NCI-H2081 (cell line): ENCODE measurements at regions not wholly inside any gene's neighbourhood (a gene's known extent, or its start where the extent isn't known, plus 50 kb on each side); places are given as distances from the start of the nearest gene placed in this dataset.

ENCODE experiments used
- DNase-seq, 2 experiments: peaks; one replicate each; lab custom pipeline; 2025; lab: John Stamatoyannopoulos, UW

DNA sequence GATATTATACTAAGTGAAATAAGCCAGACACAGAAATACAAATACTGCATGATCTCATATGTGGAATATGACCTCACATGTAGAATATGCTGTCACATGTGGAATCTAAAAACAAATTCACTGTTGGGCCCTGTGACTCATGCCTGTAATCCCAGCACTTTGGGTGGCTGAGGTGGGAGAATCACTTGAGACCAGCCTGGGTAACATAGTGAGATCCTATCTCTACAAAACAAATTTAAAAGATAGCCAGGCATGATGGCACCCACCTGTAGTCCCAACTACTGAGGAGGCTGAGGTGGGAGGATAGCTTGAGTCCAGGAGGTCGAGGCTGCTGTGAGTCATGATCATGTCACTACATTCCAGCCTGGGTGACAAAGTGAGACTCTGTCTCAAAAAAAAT, 160.3 kb downstream of the PTEN start:
- DNase-seq = no peak

DNA sequence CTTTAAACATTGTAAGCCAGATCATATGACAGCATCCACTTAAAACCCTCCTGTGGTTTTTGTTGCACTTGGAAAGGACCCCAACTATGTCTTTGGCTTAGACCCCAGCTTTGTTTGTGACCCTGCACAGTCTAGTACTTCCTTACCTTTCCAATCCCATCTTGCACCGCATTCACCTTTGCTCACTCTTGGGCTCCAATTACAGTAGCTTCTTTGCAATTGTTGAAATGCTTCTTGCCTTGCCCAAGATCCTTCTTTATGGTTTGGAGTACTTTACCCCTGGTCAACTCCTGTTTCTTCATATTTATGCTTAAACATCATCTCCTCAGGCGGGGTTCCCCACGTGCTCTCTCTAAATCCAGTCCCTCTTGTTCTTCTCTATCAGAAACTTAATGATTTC, 162.6 kb downstream of the PTEN start:
- no peak for DNase-seq

DNA sequence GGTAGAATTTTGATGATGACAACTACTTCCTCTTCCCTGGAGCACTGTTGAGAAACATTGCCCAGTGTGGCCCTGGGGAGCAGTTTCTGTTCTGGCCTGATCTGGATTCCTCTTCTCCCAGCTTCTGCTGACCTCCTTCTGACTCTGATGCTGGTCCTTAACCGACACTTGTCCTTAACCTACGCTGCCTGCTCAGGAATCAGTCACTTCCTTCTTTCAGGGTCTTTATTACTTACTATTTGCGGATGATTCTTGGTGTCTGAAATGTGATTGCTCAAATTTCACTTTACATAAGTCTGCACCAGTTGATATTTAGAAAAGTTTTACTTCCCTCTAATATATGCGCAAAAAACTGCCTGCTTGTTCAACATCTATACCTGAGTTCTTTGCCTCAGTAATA, 164.1 kb downstream of the PTEN start:
- DNase-seq = no peak

DNA sequence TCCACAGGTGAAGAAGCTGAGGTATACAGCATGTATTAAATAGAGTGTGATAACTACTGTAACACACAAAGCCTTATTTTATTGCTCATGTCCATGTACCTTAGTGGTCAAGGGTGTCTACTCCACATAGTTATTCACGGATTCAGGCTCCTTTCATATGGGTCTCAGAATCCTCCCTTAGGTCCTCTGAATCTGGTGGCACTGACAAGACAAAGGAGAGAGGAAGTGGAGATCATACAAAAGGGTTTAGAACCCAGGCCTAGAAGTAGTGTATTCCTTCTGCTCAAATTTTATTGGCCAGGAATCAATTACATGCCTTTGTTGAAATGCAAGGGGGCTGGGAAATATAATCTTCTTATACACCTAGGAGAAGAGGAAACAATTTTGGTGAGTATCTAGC, 164.6 kb downstream of the PTEN start:
- DNase-seq = no peak

DNA sequence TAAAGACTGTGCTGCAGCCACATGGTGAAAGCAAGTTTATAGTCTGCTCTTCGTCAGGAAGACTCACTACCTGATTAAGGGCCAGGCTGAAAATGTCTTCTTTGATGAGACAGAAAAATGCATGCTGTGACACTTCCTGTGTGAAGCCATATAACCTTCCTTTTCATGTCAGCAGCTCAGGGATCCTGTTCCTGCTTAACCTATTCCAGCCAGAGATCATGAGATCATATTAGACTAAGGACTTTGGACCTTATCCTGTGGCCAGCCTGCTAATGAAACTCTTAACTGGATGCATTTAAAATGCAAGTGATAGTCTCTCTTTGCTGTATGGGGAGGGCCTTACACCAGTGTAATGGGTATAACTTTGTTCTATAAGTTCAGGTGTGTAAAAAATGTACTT, 165.2 kb downstream of the PTEN start:
- no peak for DNase-seq

DNA sequence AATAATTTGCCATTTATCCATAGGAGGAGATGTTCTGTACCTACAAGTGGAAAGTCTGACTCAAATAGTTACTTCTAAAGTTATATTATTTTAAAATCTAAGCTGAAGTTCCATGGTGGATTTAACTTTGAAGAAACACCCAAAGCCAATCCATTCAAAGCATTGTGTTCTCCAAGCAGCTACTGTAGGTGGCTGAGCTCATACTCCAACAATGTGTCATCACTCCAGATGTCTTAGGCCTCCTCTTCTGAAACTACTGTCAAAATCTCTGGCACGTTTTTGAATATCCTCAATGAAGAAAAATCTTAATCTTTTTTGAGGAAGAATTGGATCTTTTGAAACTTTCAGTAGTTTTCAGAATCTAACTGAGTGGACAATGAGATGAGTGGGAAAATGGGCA, 169.1 kb downstream of the PTEN start:
- DNase-seq = no peak

DNA sequence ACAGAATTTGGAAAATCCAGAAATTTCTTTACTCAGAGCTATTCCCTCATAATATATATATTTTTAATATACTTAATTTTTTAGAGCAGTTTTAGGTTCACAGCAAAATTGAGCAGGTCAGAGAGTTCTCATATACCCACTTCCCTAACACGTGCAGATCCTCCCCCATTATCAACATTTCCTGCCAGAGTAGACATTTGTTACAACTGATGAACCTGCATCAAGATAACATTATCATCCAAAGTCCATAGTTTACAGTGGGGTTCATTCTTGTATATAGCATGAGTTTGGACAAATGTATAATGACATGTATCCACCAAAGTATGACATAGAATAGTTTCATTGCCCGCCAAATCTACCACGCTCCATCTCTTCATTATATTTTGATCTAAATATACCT, 170.0 kb downstream of the PTEN start:
- no peak for DNase-seq

DNA sequence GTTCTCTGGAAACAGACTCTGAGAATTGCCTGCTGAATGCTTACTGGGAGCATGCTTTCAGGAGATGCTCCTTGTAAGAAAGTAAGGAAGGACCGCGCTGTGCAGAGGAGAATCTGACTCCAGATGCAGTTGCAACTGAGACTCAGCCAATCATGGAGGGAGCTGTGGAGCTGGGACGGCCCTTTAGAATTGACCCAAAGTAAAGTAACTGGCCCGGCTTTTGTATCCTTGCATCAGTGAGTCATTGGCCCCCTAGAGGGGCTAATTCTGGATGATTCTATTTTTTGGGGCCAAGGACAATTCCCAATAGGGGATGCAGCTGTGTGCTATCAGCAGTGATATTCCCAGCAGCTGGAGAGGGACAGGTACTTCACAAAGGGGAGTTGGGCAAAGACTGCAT, 170.4 kb downstream of the PTEN start:
- DNase-seq = no peak

DNA sequence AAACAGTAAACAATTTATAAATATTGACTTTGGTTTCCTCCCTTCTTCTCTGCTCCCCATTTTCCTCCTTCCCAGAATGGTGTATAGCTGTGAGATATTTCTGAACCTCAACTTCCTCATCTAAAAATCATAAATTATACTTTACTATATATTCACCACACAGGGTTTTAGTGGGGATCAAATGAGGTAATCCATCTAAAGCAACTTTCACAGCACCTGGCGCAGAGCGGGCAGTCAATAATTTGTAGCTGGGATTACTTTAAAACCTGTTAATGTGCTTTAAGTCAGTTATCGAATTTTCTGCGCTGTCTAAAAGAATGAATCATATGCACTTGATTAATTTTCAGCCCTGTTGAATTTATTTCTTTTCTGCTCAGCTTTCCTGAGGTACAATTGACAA, 172.7 kb downstream of the PTEN start:
- DNase-seq = no peak

DNA sequence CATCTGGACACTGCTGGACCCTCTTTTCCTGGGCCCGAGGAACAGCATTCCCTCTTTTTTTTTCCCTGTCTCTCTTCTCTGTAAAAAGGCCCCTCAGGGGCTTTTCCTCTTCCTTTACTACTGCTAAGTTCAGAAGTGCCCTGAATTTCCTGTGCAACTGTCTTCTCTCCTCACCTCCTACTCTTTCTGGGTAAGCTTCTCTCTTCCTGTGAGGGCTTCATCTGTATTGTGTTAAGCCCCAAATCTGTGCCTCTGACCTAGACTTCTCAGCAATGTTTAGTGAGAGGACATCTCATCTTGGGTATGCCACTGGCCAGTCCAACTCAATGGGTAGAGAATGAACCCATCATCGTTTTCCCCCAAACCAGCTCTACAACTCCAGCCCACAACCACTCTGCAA, 174.2 kb downstream of the PTEN start:
- no peak for DNase-seq

DNA sequence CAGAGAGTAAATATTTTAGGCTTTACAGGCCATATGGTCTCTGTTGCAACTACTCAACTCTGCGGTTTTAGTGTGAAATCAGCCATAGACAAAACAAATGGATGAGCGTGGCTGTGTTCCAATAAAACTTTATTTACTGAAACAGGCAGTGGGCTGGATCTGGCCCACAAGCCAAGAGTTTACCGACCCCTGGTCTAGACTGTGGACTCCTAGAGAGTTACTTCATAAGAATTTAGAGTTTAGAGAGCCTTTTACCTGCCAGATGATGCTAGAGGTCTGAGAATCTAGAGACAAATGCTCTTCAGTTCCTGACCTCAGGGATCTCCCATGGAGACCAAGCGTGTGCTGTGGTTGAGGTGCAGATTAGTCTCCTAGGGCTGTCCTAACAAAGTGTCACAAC, 174.8 kb downstream of the PTEN start:
- DNase-seq = no peak

DNA sequence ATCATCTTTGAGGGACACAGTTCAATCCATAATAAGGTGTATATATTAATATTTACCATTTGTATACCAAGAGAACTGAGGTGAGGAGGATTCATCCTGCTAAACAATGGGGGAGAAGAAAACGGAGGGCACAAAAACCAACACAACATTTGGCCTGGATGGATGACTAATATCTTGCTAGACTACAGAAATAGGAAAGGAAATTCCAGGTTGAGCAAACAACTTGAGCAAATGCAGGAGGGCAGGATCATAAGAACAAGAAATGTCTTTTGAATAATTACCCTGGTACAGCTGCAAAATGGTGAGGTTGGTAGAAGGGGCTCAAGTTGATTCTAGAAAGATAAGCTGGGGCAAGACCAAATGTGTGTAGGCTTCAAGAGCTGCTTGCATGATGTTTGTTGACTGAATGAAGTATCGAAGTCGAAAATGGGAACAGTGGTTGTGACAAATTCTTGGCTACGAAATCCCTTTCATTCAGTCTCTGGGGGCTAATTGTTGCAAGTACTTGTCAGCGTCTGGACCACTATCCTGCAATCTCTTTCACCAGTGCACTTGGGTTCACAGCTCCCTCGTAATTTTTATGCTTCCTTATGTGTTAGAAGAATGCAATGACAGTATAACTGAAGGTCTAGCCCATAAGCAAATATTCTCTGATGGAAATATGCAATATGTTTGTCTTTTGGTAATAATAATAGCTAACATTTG, 176.2 kb downstream of the PTEN start:
- DNase-seq = no peak

DNA sequence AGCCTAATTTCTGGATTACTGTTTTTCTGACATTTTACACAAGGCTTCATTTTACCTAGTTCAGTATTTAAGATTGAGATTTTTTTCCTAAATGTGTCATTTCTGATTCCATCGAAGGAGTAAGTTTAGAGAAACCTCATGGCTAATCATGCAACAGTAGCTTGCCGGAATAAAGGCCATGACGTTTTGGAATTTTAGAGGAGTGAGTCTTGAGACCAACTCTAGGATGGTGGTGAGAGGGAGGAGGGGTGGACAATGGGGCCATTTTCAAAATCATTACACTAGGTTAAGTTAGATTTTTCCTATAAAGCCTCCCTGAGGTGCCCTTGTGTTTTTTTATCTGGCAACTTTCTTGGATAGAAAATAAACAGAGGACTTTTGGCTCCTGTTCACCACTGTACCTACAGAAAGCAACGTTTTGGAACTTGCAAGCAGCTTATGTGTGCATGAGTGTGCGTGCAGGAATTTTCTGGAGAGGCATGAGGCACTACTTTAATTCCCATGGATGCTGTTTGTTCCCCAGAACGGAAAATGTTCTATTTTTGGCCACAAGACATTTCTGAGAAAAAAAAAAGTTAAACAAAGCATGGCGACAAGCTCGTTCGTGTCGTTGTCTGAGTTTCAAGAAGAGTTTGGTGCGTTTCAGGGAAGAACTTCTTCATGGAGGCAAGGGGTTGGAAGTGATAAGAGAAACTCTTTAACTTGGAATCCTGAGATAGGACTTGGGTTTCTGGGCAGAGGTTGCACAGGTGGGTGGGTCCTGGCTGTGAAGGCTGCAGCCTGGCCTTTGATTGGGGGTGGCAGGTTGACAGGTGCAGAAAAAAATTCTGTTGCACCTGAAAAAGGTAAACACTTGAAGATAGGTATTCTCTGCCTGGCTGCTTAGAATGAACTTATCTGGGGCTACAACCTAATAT, 178.1 kb downstream of the PTEN start:
- no peak for DNase-seq

DNA sequence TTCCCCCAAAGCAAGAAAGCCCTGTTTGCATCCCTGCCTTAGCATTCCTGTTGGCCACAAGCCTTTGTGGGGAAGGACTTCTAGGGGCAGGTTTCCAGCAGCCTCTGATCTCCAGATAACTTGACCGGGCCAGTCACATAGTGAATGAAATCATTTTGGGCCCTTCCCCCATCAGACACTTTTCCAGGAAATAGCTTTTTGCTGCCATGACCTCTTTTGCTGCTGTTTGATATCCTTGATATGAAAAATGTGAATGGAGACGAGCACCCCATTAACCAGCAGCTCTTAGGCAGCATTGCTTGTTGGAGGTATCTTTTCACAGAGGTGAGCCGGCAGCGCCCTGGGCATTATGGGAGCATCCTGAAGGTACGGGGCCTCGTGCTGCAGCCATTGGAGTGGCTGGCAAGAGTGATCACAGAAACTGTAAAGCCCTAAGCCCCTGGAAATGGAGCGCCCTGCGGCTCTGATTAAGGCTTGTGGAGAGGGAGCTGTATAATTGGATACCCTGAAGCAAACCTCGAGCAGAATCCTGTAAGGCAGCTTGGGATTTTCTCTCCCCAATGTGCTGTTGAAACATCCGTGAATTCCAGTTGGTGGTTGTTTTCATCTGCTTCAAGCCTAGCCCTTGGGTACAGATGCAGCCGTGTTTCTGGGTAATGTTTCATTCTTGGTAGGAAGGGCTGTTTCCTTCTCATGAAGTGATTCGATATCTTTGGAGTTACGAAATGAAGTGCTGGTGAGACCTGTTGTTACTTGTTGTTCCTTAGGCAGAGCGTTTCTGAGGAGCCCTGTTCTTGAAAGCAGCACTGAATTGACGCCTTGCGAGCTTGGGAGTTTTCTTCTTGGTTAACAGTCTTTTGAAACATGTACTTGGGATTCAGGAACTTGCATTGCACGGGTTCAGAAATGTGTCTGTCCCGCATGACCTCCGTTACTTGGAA, 179.0 kb downstream of the PTEN start:
- DNase-seq = no peak

DNA sequence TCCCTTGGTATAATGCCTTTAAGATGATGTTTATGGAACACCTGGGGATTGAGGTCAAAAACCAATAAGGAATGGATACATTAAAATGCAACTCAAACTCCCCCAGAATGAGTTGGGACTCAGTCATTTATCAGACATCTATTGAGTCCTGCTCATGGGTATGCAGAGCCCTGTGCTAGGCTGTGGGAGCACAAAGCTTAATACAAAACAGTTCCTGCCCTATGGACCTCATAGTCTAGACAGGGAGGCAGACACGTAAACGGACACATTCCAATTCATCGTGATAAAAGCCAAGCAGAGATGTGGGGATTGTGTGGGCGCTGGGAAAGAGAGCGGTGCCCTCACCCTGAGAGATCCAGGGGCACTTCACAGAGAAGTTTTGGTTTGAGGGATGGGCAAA, 181.7 kb downstream of the PTEN start:
- DNase-seq = no peak

DNA sequence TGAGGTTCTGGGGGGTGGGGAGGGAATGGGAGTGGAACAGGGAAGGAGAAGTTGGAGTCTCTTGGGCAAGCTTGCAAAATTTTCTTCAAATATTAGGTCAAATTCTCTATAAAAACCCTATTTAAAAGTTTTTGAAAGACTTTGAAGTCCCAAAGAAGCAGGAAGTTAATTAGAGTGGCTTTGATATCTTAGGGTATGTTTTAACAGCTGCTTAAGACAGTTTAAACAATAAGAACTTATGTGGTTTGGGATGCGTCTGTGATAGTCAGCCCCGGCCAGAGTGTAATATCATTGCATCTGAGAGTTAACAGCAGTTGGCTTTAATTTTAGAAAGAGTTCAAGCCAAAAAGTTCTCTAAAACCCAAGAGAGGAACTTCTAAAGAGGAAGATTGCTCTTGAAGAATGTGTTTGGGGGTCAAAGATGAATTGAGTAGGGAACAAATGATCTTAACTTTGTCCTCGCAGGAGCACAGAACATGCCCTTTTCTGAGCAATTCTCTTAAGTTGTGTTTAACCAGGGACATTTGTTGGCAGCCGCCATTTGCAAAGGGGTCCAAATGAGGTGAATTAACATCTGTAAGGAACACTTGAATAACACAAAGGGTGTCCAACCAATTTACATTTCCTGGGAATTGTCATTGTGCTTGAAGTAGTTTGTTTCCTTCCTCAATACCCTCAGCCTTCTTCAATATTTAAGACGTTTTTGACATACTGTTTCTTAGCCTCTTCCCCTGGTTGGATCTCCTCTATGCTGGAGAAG, 182.4 kb downstream of the PTEN start:
- DNase-seq = no peak

DNA sequence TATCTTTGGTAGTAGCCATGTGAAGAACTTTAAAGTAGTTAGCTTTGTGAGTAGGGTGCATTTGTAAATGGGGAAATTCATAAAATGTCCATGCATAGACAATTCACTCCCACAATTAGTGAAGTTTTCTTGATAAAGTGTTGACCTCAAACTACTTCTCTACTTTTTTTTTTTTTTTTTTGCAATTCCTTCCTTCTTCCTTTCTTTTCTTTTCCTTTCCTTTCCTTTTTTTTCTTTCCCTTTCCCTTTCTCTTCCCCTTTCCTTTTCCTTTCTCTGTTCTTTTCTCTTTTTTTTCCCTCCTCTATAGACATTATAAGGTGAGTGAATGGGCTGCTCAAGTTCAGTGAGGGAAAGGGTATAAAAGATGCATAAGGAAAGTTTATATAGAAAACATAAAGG, 184.2 kb downstream of the PTEN start:
- DNase-seq = no peak

DNA sequence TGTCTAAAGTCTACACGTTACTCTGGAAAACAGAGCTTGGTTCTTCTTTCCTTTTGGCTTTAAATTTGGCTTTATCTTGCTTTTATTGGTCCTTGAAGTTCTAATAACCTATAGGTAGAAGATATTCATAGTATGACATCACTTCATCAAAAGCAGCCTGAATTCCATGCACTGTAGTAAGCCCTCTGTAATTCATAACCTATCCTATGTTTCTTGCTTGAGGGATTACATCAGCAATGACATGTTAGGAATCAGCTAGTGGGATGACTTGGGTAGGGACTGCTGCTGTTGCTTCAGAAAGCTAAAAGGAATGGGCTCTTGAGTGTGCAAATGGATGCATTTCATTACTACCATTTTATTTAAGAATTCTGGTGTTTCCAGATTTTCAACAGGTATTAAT, 184.9 kb downstream of the PTEN start:
- no peak for DNase-seq

DNA sequence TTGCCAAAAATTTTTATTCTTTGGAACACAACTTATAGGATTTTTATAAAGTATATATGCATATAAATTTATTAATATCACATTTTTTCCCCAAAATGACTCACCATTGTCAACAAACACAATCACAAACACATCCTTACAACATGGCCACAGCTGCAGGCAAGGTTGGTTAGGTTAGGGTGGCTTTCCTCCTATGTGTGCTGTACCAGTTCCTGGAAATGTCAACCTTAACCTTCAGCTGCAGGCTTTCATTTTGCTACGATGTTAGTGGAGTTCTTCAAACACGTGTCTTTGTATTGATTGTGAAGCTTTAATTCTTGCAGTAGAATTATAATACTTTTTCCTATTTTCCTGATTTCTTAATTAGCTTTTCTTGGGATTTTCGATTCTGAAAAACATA, 185.8 kb downstream of the PTEN start:
- no peak for DNase-seq

DNA sequence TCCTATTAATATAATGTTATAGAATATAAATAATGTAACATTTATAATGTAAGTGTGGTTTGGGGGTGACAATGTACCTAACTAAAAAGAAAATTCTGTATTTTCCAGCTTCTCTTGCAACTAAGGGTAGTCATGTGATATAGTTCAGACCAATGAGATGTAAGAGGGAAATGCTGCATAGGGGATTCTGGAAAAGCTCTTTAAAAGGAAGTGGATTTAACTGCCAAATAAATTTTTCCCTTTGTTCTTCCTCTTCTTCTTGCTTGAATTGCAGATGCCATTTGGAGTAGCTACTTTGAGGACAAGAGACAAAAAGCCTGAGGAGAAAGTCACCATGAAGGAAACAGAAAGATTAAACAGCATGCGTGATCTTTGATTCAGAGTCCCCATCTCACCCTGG, 194.3 kb downstream of the PTEN start:
- no peak for DNase-seq

DNA sequence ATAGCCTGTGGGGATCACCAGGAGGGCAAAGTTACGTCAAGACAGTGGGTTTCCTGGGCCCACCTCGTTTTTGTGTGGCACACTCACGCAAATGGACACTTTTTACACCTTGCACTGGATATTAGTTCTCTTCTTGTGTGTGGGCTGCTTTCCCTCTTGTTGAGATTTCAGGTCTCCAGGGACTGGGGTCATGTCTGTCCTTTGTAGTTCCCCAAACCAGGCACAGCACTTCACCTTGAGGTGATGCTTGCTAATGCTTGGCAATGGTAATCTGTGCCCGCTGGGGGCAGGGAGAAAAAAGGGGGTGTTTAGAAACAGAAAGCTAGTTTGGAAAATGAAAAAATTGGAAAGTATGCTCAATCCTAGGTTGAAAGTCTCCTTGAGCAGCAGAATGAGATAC, 195.3 kb downstream of the PTEN start:
- no peak for DNase-seq

DNA sequence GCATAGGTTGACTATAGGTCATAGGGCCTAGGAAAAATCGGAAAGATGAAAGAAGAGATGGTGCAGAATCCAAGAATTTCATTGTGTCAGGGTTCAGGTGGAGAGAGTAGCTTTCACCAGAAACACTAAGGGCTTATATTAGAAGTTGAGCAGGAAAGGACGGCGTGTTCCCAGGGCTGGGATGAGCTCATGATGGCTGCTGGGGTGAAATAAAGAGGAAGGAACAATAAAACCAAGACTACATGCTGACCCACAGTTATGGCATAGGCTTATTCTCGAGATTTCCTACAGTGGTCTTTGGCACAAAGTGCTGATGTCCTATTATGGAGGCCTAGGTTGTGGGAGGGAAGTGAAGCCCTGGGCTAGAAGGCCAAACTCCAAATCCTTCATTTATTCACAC, 195.8 kb downstream of the PTEN start:
- DNase-seq = no peak
